Fibroblast of lung (primary cell): ENCODE measurements at regions not wholly inside any gene's neighbourhood (a gene's known extent, or its start where the extent isn't known, plus 50 kb on each side); places are given as distances from the start of the nearest gene placed in this dataset.

Source experiments
- DNase-seq, 2 donors: peaks; one replicate each; pipeline versions ENCODE4 v3.0.0 to v3.0.0-alpha.2; 2010; ENCODE audit warnings: low read depth in 2 of 2
- H2AFZ ChIP-seq: 2 replicates; pipeline ENCODE4 v1.5.1; 2012; ENCODE audit warnings: low read length, control low read depth, inconsistent platforms
- H3K27ac ChIP-seq: 2 replicates; pipeline ENCODE4 v1.5.1; 2011; ENCODE audit warnings: low read length, control low read depth; ENCODE audit not compliant: insufficient read depth
- H3K27me3 ChIP-seq: 2 replicates; pipeline ENCODE4 v1.5.1; 2011; ENCODE audit warnings: mild to moderate bottlenecking, low read length; ENCODE audit not compliant: control insufficient read depth, insufficient read depth
- H3K36me3 ChIP-seq: 2 replicates; pipeline ENCODE4 v1.5.1; 2011; ENCODE audit warnings: low read length; ENCODE audit not compliant: control insufficient read depth, insufficient read depth
- H3K4me1 ChIP-seq: 2 replicates; pipeline ENCODE4 v1.5.1; 2011; ENCODE audit warnings: low read length; ENCODE audit not compliant: control insufficient read depth, insufficient read depth; ENCODE audit errors: extremely low read depth
- H3K4me2 ChIP-seq: 2 replicates; pipeline ENCODE4 v1.5.1; 2011; ENCODE audit warnings: low read length, control low read depth; ENCODE audit not compliant: insufficient read depth; ENCODE audit errors: extremely low read depth
- H3K4me3 ChIP-seq, 4 experiments: fragments of 200-600 bp in 1 of 4; sonication (generic) in 1 of 4; replicated peaks in 1 of 4; 2 replicates each; pipeline ENCODE4 v1.5.1; 2011 to 2016; ENCODE audit warnings: low read length in 4 of 4, low read depth in 3 of 4, mild to moderate bottlenecking in 3 of 4, control low read depth in 2 of 4, inconsistent platforms in 1 of 4, mixed read lengths in 1 of 4; ENCODE audit not compliant: insufficient read depth in 1 of 4; ENCODE audit errors: control extremely low read depth in 1 of 4
- H3K79me2 ChIP-seq: 2 replicates; pipeline ENCODE4 v1.5.1; 2012; ENCODE audit warnings: mild to moderate bottlenecking, low read length, inconsistent platforms; ENCODE audit not compliant: control insufficient read depth, insufficient read depth
- H3K9ac ChIP-seq: 2 replicates; pipeline ENCODE4 v1.5.1; 2011; ENCODE audit warnings: mild to moderate bottlenecking, low read length, control low read depth; ENCODE audit not compliant: insufficient read depth
- H3K9me3 ChIP-seq: 2 replicates; pipeline ENCODE4 v1.5.1; 2012; ENCODE audit warnings: low read depth, low read length; ENCODE audit not compliant: control insufficient read depth, insufficient read depth
- H4K20me1 ChIP-seq: 2 replicates; pipeline ENCODE4 v1.5.1; 2011; ENCODE audit warnings: low read length; ENCODE audit not compliant: control insufficient read depth, insufficient read depth; ENCODE audit errors: extremely low read depth
- CTCF ChIP-seq, 2 donors: IDR thresholded peaks in 1 of 2; conservative IDR thresholded peaks in 1 of 2; 1 replicate in 1 of 2; 2 replicates in 1 of 2; pipeline ENCODE4 v1.5.1; 2011 to 2012; ENCODE audit warnings: low read length in 2 of 2, control low read depth in 1 of 2, inconsistent platforms in 1 of 2, low read depth in 1 of 2, mild to moderate bottlenecking in 1 of 2
- EZH2 ChIP-seq: IDR thresholded peaks from 2 replicates; pipeline ENCODE4 v1.5.1; 2012; ENCODE audit warnings: low read length, control low read depth, mild to moderate bottlenecking; ENCODE audit errors: missing control alignments

GRCh38 chr19:5264453-5264852 is 76.2 kb downstream of the PTPRS start:
- Histone ChIP-seq H3K36me3 (peaks cover 7% of the 10 kb centered on the region), H3K4me3 (no peak overlapping the region), H3K27me3 (no peaks in the 10 kb centered on the region), H3K79me2 (no peaks in the 10 kb centered on the region), H2AFZ (no peak overlapping the region), H4K20me1 (no peaks in the 10 kb centered on the region), H3K27ac (no peak overlapping the region), H3K9me3 (no peaks in the 10 kb centered on the region), H3K9ac (no peak overlapping the region), H3K4me2 (no peak overlapping the region), H3K4me1 (no peaks in the 10 kb centered on the region)
- DNase-seq = no peak
- TF ChIP-seq CTCF (conservative IDR thresholded peaks at IDR 0.05 in 1 of 2, IDR thresholded peaks at IDR 0.05 in 1 of 2; ENCODE audit: low read depth in 1 of 2, low read length in 2 of 2) (no peak), EZH2 (no peak)

- Histone ChIP-seq H2AFZ (no peak overlapping the region), H3K79me2 (no peaks in the 10 kb centered on the region)
- DNase-seq = no peak
These were observed 77.0 kb downstream of the PTPRS start for GRCh38 chr19:5263615-5264014.

GRCh38 chr19:5262721-5263120 is 77.9 kb downstream of the PTPRS start:
- H4K20me1 ChIP-seq = no peaks in the 10 kb centered on the region
- no peaks in the 10 kb centered on the region for H3K79me2 ChIP-seq
- H3K36me3 ChIP-seq = peaks cover 8% of the 10 kb centered on the region
- no peak overlapping the region for H3K9ac ChIP-seq
- no peak overlapping the region for H2AFZ ChIP-seq
- TF ChIP-seq CTCF (conservative IDR thresholded peaks at IDR 0.05 in 1 of 2, IDR thresholded peaks at IDR 0.05 in 1 of 2; ENCODE audit: low read depth in 1 of 2, low read length in 2 of 2) (no peak), EZH2 (no peak)
- H3K27ac ChIP-seq = no peak overlapping the region
- no peaks in the 10 kb centered on the region for H3K9me3 ChIP-seq
- no peak overlapping the region for H3K4me3 ChIP-seq
- no peak for DNase-seq
- no peaks in the 10 kb centered on the region for H3K27me3 ChIP-seq
- no peak overlapping the region for H3K4me2 ChIP-seq
- H3K4me1 ChIP-seq = no peaks in the 10 kb centered on the region

More at GRCh38 chr19:5263615-5264014, 77.0 kb downstream of the PTPRS start:
- Histone ChIP-seq H3K4me2 (no peak overlapping the region), H3K4me1 (no peaks in the 10 kb centered on the region), H4K20me1 (no peaks in the 10 kb centered on the region), H3K4me3 (no peak overlapping the region), H3K27me3 (no peaks in the 10 kb centered on the region), H3K36me3 (peaks cover 7% of the 10 kb centered on the region), H3K27ac (no peak overlapping the region), H3K9me3 (no peaks in the 10 kb centered on the region), H3K9ac (no peak overlapping the region)
- TF ChIP-seq CTCF (conservative IDR thresholded peaks at IDR 0.05 in 1 of 2, IDR thresholded peaks at IDR 0.05 in 1 of 2; ENCODE audit: low read depth in 1 of 2, low read length in 2 of 2) = no peak
- no peak for TF ChIP-seq EZH2
